Activated T-cell treated with anti-CD3 and anti-CD28 coated beads for 24 hours (primary cell): ENCODE measurements at regions not wholly inside any gene's neighbourhood (a gene's known extent, or its start where the extent isn't known, plus 50 kb on each side); places are given as distances from the start of the nearest gene placed in this dataset.
"Not testable (repeated sequence)": the region's sequence is repeated elsewhere in the genome, so short reads cannot be mapped to it uniquely, and the experiment has no call there.

Experiments used
- DNase-seq: peaks from one replicate; pipeline ENCODE4 v3.0.0-alpha.2; 2020; ENCODE audit warnings: low read depth

- no peak for DNase-seq
Measured at GRCh38 chr22:47921906-47922305, 1159.5 kb downstream of the TBC1D22A start.

GRCh38 chr22:47920380-47920959 is 1158.0 kb downstream of the TBC1D22A start:
- no peak for DNase-seq

DNA sequence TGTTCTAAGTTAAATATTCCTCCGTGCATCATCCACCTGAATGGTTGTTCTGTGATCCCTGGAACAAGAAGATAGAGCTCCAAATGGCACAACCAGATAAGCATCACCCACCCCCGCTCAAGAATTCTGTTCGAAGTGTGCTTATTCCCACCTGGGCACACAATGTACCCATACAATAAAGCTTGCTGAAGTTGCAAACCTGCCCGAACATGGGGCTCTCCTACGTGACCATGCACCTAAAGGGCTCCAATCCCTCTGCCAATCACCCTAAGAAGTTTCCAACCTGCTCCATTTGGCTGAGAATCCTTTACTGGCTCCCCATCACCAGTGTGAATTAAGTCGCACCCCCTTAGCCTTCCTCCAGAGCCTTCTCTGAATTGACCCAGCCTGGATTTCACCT is 1157.4 kb downstream of the TBC1D22A start:
- DNase-seq: no peak

- no peak for DNase-seq
Measured at GRCh38 chr22:47919001-47919441, 1156.6 kb downstream of the TBC1D22A start.

DNA sequence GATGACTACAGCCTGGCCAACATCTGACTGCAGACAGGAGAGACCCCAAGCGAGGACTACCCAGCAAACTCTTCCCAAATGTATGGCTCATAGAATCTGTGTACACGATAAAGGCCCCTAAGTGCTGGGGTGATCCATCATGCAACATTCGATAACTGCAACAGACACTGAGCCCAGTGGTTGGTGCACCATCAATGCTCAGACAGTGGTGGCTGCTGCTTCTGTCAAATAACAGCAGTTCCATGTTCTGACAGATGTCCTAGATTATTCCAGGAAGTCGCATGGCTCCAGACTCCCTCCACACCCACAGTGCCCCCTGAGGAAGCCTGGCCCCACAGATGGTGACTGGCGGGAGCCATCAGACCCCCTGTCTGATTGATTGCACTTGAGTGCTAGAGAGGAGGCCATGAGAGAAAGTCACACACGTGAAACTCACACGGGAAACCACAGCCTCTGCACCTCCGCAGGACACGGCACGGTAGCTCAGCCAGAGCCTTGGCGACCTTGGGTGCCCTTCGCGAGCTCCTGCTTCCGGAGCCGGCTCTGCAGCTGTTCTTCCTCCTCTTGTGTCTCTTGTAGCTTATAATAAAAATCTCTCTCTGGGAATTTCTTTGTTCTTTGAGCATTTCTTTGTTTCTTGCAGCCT is 1155.9 kb downstream of the TBC1D22A start:
- peak; percentile 19 for DNase-seq

DNA sequence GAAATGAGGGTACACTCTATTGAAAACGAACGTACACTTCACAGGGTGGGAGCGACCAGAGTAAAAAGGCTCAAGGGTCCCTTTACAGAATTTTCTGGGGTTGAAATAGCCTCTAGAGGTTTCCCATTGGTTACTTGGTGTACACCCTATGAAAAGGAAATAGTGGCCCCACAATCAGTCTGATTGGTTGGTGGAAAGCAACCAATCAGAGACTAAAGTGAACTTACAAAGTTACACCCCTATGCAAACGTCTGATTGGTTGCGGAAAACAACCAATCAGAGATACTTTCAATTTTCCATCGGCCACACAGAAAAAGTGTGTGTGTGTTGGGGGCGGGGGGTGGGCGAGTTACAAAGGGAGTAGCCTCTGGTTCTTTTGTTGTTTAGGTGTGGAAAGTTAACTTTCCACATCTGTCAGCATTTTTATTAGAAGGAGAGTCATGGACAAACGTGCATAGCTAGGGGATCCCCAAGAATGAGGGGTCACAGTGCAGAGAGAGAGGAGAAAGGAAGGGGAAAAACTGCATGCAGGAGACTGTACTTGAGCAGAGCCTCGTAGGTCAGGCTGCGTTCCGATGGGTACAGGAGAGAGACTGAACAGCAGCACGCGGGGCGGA is 1152.1 kb downstream of the TBC1D22A start:
- no peak for DNase-seq

DNA sequence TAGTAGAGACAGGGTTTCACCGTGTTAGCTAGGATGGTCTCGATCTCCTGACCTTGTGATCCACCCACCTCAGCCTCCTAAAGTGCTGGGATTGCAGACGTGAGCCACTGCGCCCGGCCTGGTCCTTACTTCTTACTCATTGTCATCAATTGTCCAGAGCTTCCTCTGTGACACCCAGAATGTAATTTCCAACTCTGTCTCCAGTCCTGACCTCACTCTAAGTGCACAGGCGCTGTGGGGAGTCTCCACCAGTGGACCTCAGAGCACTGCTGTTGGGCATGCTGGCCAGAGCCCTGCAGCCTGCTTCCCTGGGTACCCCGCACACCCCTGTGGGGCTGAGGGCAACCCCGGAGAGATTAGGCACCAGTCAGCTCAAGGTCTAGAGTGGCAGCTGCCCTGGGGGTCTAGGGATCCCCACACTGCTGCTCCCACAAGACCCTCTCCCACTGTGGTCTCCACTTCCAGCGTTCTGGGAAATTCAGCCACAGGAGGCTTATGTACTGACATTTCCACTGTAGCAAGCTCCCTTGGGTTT is 1140.3 kb downstream of the TBC1D22A start:
- no peak for DNase-seq

DNA sequence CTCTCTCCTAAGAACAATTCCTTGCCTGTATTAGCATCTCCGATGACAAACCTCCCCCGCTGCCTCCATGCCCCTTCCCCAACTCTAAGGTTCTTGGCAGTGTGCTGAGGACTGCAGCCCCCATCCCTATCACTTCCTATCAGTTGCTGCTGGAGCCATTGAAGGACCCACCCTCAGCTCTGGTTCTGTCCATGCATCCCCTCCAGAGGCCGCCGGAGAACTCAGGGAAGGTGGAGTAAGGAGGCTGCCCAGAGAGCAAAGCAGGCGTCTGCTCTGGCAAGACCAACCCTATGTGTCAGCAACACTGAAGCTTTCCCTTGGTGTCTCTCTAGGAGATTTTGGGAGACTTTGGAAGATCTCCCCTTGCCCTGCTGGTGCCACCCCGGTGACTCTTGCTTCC is 1139.5 kb downstream of the TBC1D22A start:
- DNase-seq: no peak

DNA sequence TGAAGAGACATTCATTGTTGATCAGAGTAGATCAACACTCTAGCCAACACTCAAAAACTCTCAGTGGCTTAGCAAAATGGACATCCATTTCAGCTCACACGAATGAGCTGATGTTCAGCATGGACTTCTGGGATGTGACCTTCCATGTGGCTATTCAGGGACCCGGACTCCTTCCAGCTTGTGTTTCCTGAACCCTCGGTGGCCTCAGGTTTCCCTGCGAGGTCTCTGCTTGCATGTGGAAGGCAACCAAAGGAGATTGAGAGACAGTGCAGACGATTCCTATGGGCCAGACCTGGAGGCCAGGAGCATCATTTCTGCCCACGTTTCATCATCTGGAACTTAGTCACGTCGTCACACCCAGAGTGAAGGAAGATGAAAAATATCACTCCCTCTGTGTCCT is 1137.4 kb downstream of the TBC1D22A start:
- no peak for DNase-seq

DNA sequence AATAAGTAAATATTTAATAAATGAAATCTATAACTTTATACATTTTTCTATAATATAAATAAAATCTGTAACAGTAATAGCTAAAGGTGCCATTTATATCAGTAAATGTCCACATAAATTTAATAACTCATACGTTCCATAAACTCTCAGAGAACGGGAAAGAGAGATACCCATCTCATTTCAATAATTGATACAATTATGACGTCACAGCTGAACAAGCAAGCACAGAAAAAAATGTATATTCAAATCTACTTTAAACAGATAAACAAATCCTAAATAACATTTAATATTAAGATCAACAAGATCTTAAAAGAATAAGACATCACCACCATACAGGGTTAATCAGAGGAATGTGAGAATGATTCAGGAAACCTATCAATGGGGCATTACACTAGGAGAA is 1136.5 kb downstream of the TBC1D22A start:
- no peak for DNase-seq

DNA sequence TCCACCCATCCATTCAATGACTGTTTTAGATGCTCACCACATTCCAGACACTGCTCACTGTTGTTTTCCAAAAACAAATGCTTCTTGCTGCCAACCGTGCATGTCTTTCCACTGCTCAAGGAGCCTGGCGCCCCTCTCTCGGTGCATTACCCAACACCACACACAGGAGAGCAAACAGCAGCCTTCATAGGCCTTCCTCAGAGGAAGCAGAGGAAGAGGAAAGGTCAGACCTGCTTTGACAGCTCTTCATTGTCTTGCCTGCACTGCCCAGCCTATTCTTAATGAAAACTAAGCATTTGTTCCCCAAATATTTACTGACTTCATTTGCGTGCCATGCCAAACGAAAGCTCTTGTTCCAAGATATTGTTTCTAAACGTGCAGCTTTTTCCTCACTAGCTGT is 1129.2 kb downstream of the TBC1D22A start:
- DNase-seq: no peak

- DNase-seq: no peak
Measured at GRCh38 chr22:47888817-47889216, 1126.4 kb downstream of the TBC1D22A start.

GRCh38 chr22:47884775-47885174 is 1122.3 kb downstream of the TBC1D22A start:
- no peak for DNase-seq

GRCh38 chr22:47884200-47884599 is 1121.8 kb downstream of the TBC1D22A start:
- no peak for DNase-seq

DNA sequence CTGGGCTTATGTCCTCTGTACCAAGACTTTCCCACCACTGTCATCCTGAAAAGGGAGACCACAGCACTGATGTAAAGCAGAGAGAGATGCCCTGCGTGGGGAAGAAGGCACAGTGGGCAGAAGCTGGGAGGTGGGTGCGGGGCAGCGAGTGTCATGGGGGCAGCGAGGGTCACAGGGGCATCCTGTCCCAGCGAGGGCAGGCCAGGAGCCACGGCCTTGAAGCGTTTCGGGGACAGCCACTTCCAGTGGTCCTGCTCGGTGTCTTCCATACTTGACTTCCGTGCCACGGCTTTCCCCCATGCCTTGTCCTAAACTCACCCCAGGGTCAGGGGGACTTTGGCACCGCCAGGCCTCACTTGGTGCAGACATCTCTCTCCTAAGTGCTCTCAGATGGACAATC is 1121.3 kb downstream of the TBC1D22A start:
- no peak for DNase-seq

- DNase-seq: no peak
Measured at GRCh38 chr22:47879346-47879745, 1116.9 kb downstream of the TBC1D22A start.

DNA sequence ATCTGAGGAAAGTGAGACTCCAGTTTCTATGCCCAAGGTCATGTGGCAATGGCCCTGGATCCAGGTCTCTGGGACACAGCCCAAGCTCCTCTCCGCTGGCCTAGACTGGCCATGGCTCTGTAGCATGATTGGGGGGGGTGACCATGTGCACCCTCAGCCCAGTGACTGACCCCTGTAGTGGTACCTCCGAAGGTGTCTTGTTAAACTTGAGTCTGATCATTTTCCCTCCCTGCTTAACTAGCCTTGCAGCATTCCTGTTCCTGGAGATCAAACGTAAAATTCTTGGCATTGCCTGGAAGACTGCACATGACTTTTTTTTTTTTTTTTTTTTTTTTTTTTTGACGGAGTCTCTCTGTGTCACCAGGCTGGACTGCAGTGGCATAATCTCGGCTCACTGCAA is 1116.0 kb downstream of the TBC1D22A start:
- DNase-seq: no peak

DNA sequence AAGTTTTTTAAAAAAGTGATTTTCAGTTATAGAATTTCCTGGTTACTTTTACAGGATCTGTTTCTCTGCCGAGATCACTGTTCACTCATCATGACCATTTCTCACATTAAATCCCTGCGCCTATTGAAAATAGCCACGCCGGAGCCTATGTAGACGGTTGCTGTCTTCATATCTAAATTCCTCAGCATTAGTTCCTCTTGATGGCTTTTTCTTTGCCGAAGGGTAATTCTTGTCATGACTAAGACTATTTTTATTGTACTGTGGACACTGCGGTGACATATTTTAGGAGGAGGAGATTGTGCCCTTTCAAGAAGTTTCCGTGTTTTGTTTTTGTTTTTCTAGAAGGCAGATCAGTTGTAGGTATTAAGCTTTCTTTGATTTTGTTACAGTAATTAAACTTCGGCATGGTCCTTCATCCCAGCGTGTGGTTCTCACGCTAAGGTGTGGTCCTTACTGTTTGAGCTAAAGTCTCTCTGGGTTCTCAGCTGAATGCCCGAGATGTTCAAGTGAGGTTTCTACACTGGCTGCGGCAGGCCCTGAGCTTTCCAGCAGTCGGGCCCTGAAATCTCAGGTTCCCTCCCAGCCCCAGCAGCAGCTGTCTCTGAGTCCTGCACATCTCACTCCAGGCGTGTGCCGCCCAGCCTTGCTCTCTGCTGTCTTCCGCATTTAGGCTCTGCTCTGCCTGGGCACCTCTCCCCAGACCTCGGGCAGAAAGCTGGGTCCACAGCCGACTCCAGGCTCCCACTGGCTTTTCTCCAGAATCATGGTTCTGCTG is 1110.5 kb downstream of the TBC1D22A start:
- DNase-seq: no peak

GRCh38 chr22:47865626-47866025 is 1103.2 kb downstream of the TBC1D22A start:
- no peak for DNase-seq

GRCh38 chr22:47862394-47862793 is 1099.9 kb downstream of the TBC1D22A start:
- no peak for DNase-seq

DNA sequence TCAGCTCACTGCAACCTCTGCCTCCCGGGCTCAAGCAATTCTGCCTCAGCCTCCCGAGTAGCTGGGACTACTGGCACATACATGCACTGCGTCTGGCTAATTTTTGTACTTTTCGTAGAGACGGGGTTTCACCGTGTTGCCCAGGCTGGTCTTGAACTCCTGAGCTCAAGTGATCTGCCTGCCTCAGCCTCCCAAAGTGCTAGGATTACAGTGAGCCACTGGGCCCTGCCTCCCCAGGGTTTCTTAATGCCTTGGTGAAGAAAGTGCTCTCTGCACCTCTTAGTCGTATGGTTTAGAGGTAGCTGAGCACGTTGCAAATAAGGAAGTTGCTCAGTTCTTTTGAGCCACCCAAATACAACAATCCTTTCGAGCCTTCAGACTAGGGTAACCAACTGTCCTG is 1098.5 kb downstream of the TBC1D22A start:
- DNase-seq: not testable (repeated sequence)

DNA sequence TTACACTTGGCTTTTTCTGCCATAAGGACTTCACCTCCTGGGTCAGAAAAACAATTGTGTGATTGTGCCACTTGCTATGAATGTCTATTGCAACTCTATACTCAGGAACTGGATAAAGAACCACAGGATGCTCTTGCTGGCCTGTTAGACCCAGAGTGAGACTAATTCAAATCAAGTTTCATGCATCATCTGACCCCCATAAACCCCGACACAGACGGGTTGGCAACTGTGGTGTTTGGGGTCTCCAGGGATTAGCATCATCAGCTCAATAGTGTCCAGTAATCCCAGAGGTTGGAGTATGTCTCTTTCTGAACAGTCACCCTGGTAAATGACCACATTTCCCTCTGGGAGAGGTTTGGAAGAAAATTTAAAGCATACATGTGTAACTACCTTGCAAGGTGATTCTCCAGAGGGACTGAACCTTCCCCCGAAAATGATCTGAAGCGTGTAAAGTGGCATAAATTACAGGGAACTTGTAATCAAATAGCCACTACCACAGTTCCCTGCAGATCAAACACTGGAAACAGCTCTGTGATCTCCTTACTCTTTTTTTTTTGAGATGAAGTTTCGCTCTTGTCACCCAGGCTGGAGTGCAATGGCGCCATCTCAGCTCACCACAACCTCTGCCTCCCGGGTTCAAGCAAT is 1097.6 kb downstream of the TBC1D22A start:
- no peak for DNase-seq
